IMR-90 (cell line): ENCODE measurements at regions not wholly inside any gene's neighbourhood (a gene's known extent, or its start where the extent isn't known, plus 50 kb on each side); places are given as distances from the start of the nearest gene placed in this dataset.

Experiments used
- ATAC-seq: fragments of 200-7000 bp; cut with Tn5 transposase; 2 replicates; pipeline ENCODE4 v1.9.1; 2020; ENCODE audit warnings: low read depth, mild to moderate bottlenecking, moderate library complexity
- BruUV-seq: library from RNA; stranded (reverse); fragments of 400-500 nt; replicated peaks from 2 replicates; lab custom pipeline; 2021; lab: Mats Ljungman, UMichigan
- CTCF ChIA-PET: fragments of 300-600 bp; formaldehyde crosslinking; extraction: SDS; loops from one replicate; lab custom pipeline; 2021; ENCODE audit warnings: antibody characterized with exemption; lab: Yijun Ruan, JAX
- POLR2A ChIA-PET: fragments of 300-600 bp; sonication (Branson Sonifier 250); formaldehyde crosslinking; loops from one replicate; lab custom pipeline; 2022; ENCODE audit warnings: antibody characterized with exemption; ENCODE audit not compliant: unreplicated experiment; lab: Charles Lee
- DNase-seq: peaks from one replicate; pipeline ENCODE4 v3.0.0; 2013
- H2AFZ ChIP-seq: replicated peaks from 2 replicates; pipeline ENCODE3; 2013; ENCODE audit warnings: low read length, mild to moderate bottlenecking; ENCODE audit not compliant: poor library complexity
- H2AK5ac ChIP-seq: 2 replicates; pipeline ENCODE4 v1.6.1; 2013; ENCODE audit warnings: low read depth, low read length, inconsistent platforms
- H2AK9ac ChIP-seq: replicated peaks from 2 replicates; pipeline ENCODE3; 2013; ENCODE audit warnings: mild to moderate bottlenecking, low read depth, low read length, moderate library complexity; ENCODE audit not compliant: poor library complexity
- H2BK120ac ChIP-seq: 2 replicates; pipeline ENCODE4 v1.6.1; 2013; ENCODE audit warnings: low read depth, low read length, inconsistent platforms
- H2BK15ac ChIP-seq: 3 replicates; pipeline ENCODE4 v1.6.1; 2013; ENCODE audit warnings: low read depth, low read length, inconsistent platforms
- H2BK20ac ChIP-seq: 2 replicates; pipeline ENCODE4 v1.6.1; 2013; ENCODE audit warnings: low read depth, mild to moderate bottlenecking, inconsistent platforms, low read length, moderate library complexity
- H2BK5ac ChIP-seq: 2 replicates; pipeline ENCODE4 v1.6.1; 2013; ENCODE audit warnings: mild to moderate bottlenecking, low read depth, low read length, inconsistent platforms; ENCODE audit not compliant: poor library complexity, severe bottlenecking
- H3K14ac ChIP-seq: replicated peaks from 2 replicates; pipeline ENCODE4 v1.6.1; 2013; ENCODE audit warnings: low read depth, low read length, inconsistent platforms
- H3K18ac ChIP-seq: 2 replicates; pipeline ENCODE4 v1.6.1; 2013; ENCODE audit warnings: low read depth, low read length, control low read depth
- H3K23ac ChIP-seq: 2 replicates; pipeline ENCODE4 v1.6.1; 2013; ENCODE audit warnings: low read depth, low read length, inconsistent platforms
- H3K27ac ChIP-seq: 2 replicates; pipeline ENCODE4 v1.5.1; 2013; ENCODE audit warnings: mild to moderate bottlenecking, control low read depth, low read length; ENCODE audit not compliant: insufficient read depth
- H3K27me3 ChIP-seq: 2 replicates; pipeline ENCODE4 v1.6.1; 2013; ENCODE audit warnings: low read length; ENCODE audit not compliant: control insufficient read depth, insufficient read depth
- H3K36me3 ChIP-seq: 2 replicates; pipeline ENCODE4 v1.6.1; 2013; ENCODE audit warnings: low read length, mixed read lengths; ENCODE audit not compliant: control insufficient read depth, insufficient read depth
- H3K4ac ChIP-seq: 2 replicates; pipeline ENCODE4 v1.6.1; 2013; ENCODE audit warnings: low read depth, low read length, inconsistent platforms
- H3K4me1 ChIP-seq: 2 replicates; pipeline ENCODE4 v1.6.1; 2013; ENCODE audit warnings: low read length, mixed read lengths; ENCODE audit not compliant: control insufficient read depth, insufficient read depth
- H3K4me2 ChIP-seq: 2 replicates; pipeline ENCODE4 v1.6.1; 2013; ENCODE audit warnings: low read depth, mild to moderate bottlenecking, control low read depth, low read length, moderate library complexity
- H3K4me3 ChIP-seq: 2 replicates; pipeline ENCODE4 v1.5.1; 2013; ENCODE audit warnings: low read depth, mild to moderate bottlenecking, control low read depth, low read length, moderate library complexity; ENCODE audit not compliant: insufficient read depth
- H3K56ac ChIP-seq: 2 replicates; pipeline ENCODE4 v1.6.1; 2013; ENCODE audit warnings: low read length, inconsistent platforms; ENCODE audit not compliant: insufficient read depth; ENCODE audit errors: extremely low read depth
- H3K79me1 ChIP-seq, 2 experiments: 2 replicates each; pipeline ENCODE4 v1.6.1; 2013; ENCODE audit warnings: low read length in 2 of 2, inconsistent platforms in 1 of 2, low read depth in 1 of 2
- H3K9ac ChIP-seq: 2 replicates; pipeline ENCODE4 v1.6.1; 2013; ENCODE audit warnings: low read depth, low read length, control low read depth
- H3K9me1 ChIP-seq: 2 replicates; pipeline ENCODE4 v1.6.1; 2013; ENCODE audit warnings: low read length, inconsistent platforms; ENCODE audit not compliant: insufficient read depth
- H3K9me3 ChIP-seq: 2 replicates; pipeline ENCODE4 v1.6.1; 2013; ENCODE audit warnings: low read length; ENCODE audit not compliant: control insufficient read depth, insufficient read depth
- H4K20me1 ChIP-seq: 2 replicates; pipeline ENCODE4 v1.6.1; 2013; ENCODE audit warnings: low read length, inconsistent platforms; ENCODE audit not compliant: insufficient read depth
- H4K5ac ChIP-seq: 2 replicates; pipeline ENCODE4 v1.6.1; 2013; ENCODE audit warnings: mild to moderate bottlenecking, low read depth, low read length, control low read depth
- H4K8ac ChIP-seq, 2 experiments: 2 replicates each; pipeline ENCODE4 v1.6.1; 2013; ENCODE audit warnings: low read depth in 2 of 2, low read length in 2 of 2, control low read depth in 1 of 2, inconsistent platforms in 1 of 2
- H4K91ac ChIP-seq: 2 replicates; pipeline ENCODE4 v1.6.1; 2013; ENCODE audit warnings: low read depth, low read length, inconsistent platforms; ENCODE audit not compliant: insufficient read depth
- CEBPB ChIP-seq: IDR thresholded peaks from 2 replicates; pipeline ENCODE4 v1.6.1; 2012; ENCODE audit warnings: low read depth, low read length, improper control_type of control experiment
- CTCF ChIP-seq: conservative IDR thresholded peaks from 2 replicates; pipeline ENCODE4 v1.5.1; 2012; ENCODE audit warnings: mild to moderate bottlenecking, low read depth, low read length, improper control_type of control experiment
- NFE2L2 ChIP-seq: fragments of 150-350 bp; IDR thresholded peaks from 2 replicates; pipeline ENCODE4 v1.6.1; 2016; ENCODE audit warnings: low read depth, mild to moderate bottlenecking, low read length
- WGBS, 2 experiments: methylation state at CpG; one replicate each; pipeline versions ENCODE4 v1.1.5 to v1.1.7; 2013; ENCODE audit warnings: missing lambda C conversion rate in 2 of 2; ENCODE audit not compliant: insufficient read length in 1 of 2; ENCODE audit errors: extremely low coverage in 2 of 2; 5-methylcytosine and 5-hydroxymethylcytosine counted together
- dilution Hi-C: fragments of 300-500 bp; cut with HindIII; formaldehyde crosslinking; loops from one replicate; pipeline ENCODE4 v1.14.3; 2018; ENCODE audit warnings: low sequenced_read_pairs; ENCODE audit not compliant: unreplicated experiment
- in situ Hi-C: fragments of 300-500 bp; cut with MboI; formaldehyde crosslinking; loops from 3 replicates; pipeline ENCODE4 v1.14.3; 2019; ENCODE audit warnings: low sequenced_read_pairs, inconsistent platforms, mixed read lengths
- intact Hi-C: fragments of 100-400 bp; cut with micrococcal nuclease; formaldehyde crosslinking; loops from 2 replicates; pipeline ENCODE4 v1.10.0; 2022

- no TSS peak for BruUV-seq
- no CpG with 5 or more reads among the region's 3 CpGs for WGBS, 2 experiments
- Histone ChIP-seq H2AFZ (no peak overlapping the region), H4K20me1 (no peaks in the 10 kb centered on the region), H2BK15ac (no peak overlapping the region), H3K9me3 (no peaks in the 10 kb centered on the region), H2BK20ac (no peak overlapping the region), H3K18ac (no peak overlapping the region), H3K36me3 (no peaks in the 10 kb centered on the region), H2AK5ac (no peak overlapping the region), H4K8ac (no peak overlapping the region), H3K9me1 (no peaks in the 10 kb centered on the region), H3K4ac (no peak overlapping the region), H3K27ac (no peak overlapping the region), H3K14ac (no peak overlapping the region), H3K9ac (no peak overlapping the region), H2BK120ac (no peak overlapping the region), H3K4me1 (no peaks in the 10 kb centered on the region), H3K4me2 (no peak overlapping the region), H3K4me3 (no peak overlapping the region), H4K5ac (no peak overlapping the region), H2AK9ac (no peak overlapping the region), H3K79me1 (no peaks in the 10 kb centered on the region), H4K91ac (no peak overlapping the region), H3K27me3 (no peaks in the 10 kb centered on the region), H3K56ac (no peak overlapping the region), H2BK5ac (no peak overlapping the region), H3K23ac (no peak overlapping the region)
- CTCF ChIA-PET, result no interaction called here
- intact Hi-C loops (no loop called here), dilution Hi-C loops (no loop called here), in situ Hi-C loops (no loop called here)
- TF ChIP-seq CEBPB (peak; percentile 52), CTCF (no peak), NFE2L2 (no peak)
- ATAC-seq (no peak), DNase-seq (peak; percentile 9)
- POLR2A ChIA-PET, result interaction anchor here (0.7 kb wide), 1 partner anchor 14 kb away, joined by 5 read pairs; no protein-coding TSS in a partner anchor
Measured at GRCh38 chr1:106978477-106979322, 77.8 kb upstream of the PRMT6 start.
